Transverse colon (tissue), 4 donors: ENCODE measurements at regions not wholly inside any gene's neighbourhood (a gene's known extent, or its start where the extent isn't known, plus 50 kb on each side); places are given as distances from the start of the nearest gene placed in this dataset.

Source experiments
- DNase-seq: peaks from one replicate; pipeline ENCODE4 v3.0.0-alpha.2; 2019
- H3K27ac ChIP-seq, 4 donors: fragments of 200-600 bp; sonication (generic); 2 replicates each; pipeline ENCODE4 v1.5.1; 2016 to 2018; ENCODE audit warnings: inconsistent platforms in 4 of 4
- H3K27me3 ChIP-seq: fragments of 200-600 bp; sonication (generic); 2 replicates; pipeline ENCODE4 v1.5.1; 2017; ENCODE audit warnings: inconsistent platforms
- H3K36me3 ChIP-seq, 4 donors: fragments of 200-600 bp; sonication (generic); 2 replicates each; pipeline ENCODE4 v1.5.1; 2017 to 2019; ENCODE audit warnings: inconsistent platforms in 4 of 4
- H3K4me1 ChIP-seq, 4 donors: fragments of 200-600 bp; sonication (generic); 2 replicates each; pipeline ENCODE4 v1.5.1; 2017 to 2020; ENCODE audit warnings: inconsistent platforms in 4 of 4
- H3K4me3 ChIP-seq, 4 donors: fragments of 200-600 bp; sonication (generic); 1 replicate in 1 of 4; 2 replicates in 3 of 4; pipeline versions ENCODE4 v1.5.1 to v1.6.1; 2017 to 2019; ENCODE audit warnings: inconsistent platforms in 4 of 4
- H3K9me3 ChIP-seq, 2 donors: fragments of 200-600 bp; sonication (generic); 2 replicates each; pipeline ENCODE4 v1.5.1; 2017 to 2019; ENCODE audit warnings: inconsistent platforms in 2 of 2
- CTCF ChIP-seq, 5 experiments: fragments of 200-600 bp in 3 of 5; fragments of 450-650 bp in 2 of 5; sonication (generic) in 3 of 5; IDR thresholded peaks; 1 replicate in 2 of 5; 2 replicates in 3 of 5; pipeline ENCODE4 v1.5.1; 2016 to 2017; ENCODE audit warnings: antibody characterized with exemption in 5 of 5, inconsistent platforms in 3 of 5, mild to moderate bottlenecking in 2 of 5, moderate library complexity in 1 of 5
- EP300 ChIP-seq: sonication (generic); formaldehyde crosslinking; IDR thresholded peaks from one replicate; pipeline ENCODE4 v1.6.1; 2017; ENCODE audit warnings: antibody characterized with exemption, low read depth
- POLR2A ChIP-seq: fragments of 450-650 bp; IDR thresholded peaks from one replicate; pipeline ENCODE4 v1.6.1; 2016; ENCODE audit warnings: antibody characterized with exemption, mild to moderate bottlenecking, moderate library complexity
- POLR2AphosphoS5 ChIP-seq, 3 donors: sonication (generic); formaldehyde crosslinking; IDR thresholded peaks; one replicate each; pipeline ENCODE4 v1.6.1; 2016; ENCODE audit warnings: antibody characterized with exemption in 3 of 3
- whole genome bisulfite sequencing, 2 donors: methylation state at CpG; one replicate each; pipeline ENCODE4 v1.1.5; 2018; ENCODE audit warnings: low coverage in 1 of 2; 5-methylcytosine and 5-hydroxymethylcytosine counted together
- in situ Hi-C, 4 donors: fragments of 200-750 bp; cut with MboI; loops; one replicate each; pipeline versions ENCODE4 v1.15.0 to v1.15.1; 2017; ENCODE audit warnings: low sequenced_read_pairs in 3 of 4, low pct_ligation_motif_present in 1 of 4, low pct_unique_long_range_greater_than_20kb in 1 of 4
- intact Hi-C: fragments of 100-400 bp; cut with DNase I; formaldehyde crosslinking; loops from one replicate; pipeline ENCODE4 v1.15.1; 2023; ENCODE audit warnings: low total_unique reads

- no peak overlapping the region for H3K27ac ChIP-seq
- H3K9me3 ChIP-seq, result no peaks in the 10 kb centered on the region
- in situ Hi-C loops, result no loop called here
- H3K4me1 ChIP-seq, result no peaks in the 10 kb centered on the region
- no peak for TF ChIP-seq CTCF (IDR thresholded peaks at IDR 0.05)
- TF ChIP-seq EP300, result no peak
- no peak for TF ChIP-seq POLR2AphosphoS5 (IDR thresholded peaks at IDR 0.05)
- no peak for TF ChIP-seq POLR2A
- no peak overlapping the region for H3K4me3 ChIP-seq
- intact Hi-C loops, result no loop called here
- 89% methylated on average over 1 of the region's 1 CpG; no CpG with 5 or more reads in 1 of the 2 donors for WGBS, 2 donors
- no peak for DNase-seq
- H3K27me3 ChIP-seq, result no peaks in the 10 kb centered on the region
- H3K36me3 ChIP-seq, result no peaks in the 10 kb centered on the region
These were observed 390.3 kb upstream of the CELF2 start for GRCh38 chr10:10627414-10627813.

GRCh38 chr10:10629512-10629911 is 388.2 kb upstream of the CELF2 start:
- no peaks in the 10 kb centered on the region for H3K9me3 ChIP-seq
- in situ Hi-C loops, result no loop called here
- H3K27me3 ChIP-seq, result no peaks in the 10 kb centered on the region
- no peaks in the 10 kb centered on the region for H3K36me3 ChIP-seq
- H3K27ac ChIP-seq, result no peak overlapping the region
- H3K4me1 ChIP-seq, result no peaks in the 10 kb centered on the region
- 80 to 83% methylated on average over 2 to 3 of the region's 3 CpGs for WGBS, 2 donors
- TF ChIP-seq POLR2AphosphoS5 (IDR thresholded peaks at IDR 0.05) (no peak), EP300 (no peak), POLR2A (no peak), CTCF (IDR thresholded peaks at IDR 0.05) (no peak)
- intact Hi-C loops, result no loop called here
- H3K4me3 ChIP-seq, result no peak overlapping the region
- DNase-seq, result no peak

GRCh38 chr10:10630281-10630680 is 387.4 kb upstream of the CELF2 start:
- intact Hi-C loops (no loop called here), in situ Hi-C loops (no loop called here)
- Histone ChIP-seq H3K9me3 (no peaks in the 10 kb centered on the region), H3K4me1 (no peaks in the 10 kb centered on the region), H3K4me3 (no peak overlapping the region), H3K27me3 (no peaks in the 10 kb centered on the region), H3K36me3 (no peaks in the 10 kb centered on the region), H3K27ac (no peak overlapping the region)
- TF ChIP-seq POLR2AphosphoS5 (IDR thresholded peaks at IDR 0.05), result no peak
- TF ChIP-seq POLR2A, result no peak
- no peak for TF ChIP-seq CTCF (IDR thresholded peaks at IDR 0.05)
- no peak for TF ChIP-seq EP300
- no peak for DNase-seq
- WGBS, 2 donors, result 67 to 71% methylated on average over 3 of the region's 3 CpGs

- Histone ChIP-seq H3K4me1 (no peaks in the 10 kb centered on the region), H3K4me3 (no peak overlapping the region), H3K27me3 (no peaks in the 10 kb centered on the region), H3K36me3 (no peaks in the 10 kb centered on the region), H3K27ac (no peak overlapping the region), H3K9me3 (no peaks in the 10 kb centered on the region)
- WGBS, 2 donors, result 81 to 88% methylated on average over 3 to 4 of the region's 4 CpGs
- intact Hi-C loops, result no loop called here
- no peak for TF ChIP-seq CTCF (IDR thresholded peaks at IDR 0.05)
- TF ChIP-seq POLR2A, result no peak
- TF ChIP-seq POLR2AphosphoS5 (IDR thresholded peaks at IDR 0.05), result no peak
- TF ChIP-seq EP300, result no peak
- in situ Hi-C loops, result no loop called here
- DNase-seq, result no peak
These were observed 386.9 kb upstream of the CELF2 start for GRCh38 chr10:10630782-10631181.
